AG10803 (cell line): ENCODE measurements at regions not wholly inside any gene's neighbourhood (a gene's known extent, or its start where the extent isn't known, plus 50 kb on each side); places are given as distances from the start of the nearest gene placed in this dataset.

Experiments used
- DNase-seq: peaks from one replicate; pipeline ENCODE4 v3.0.0; 2010; ENCODE audit warnings: low read depth
- H3K4me3 ChIP-seq: 2 replicates; pipeline ENCODE4 v1.5.1; 2011; ENCODE audit warnings: mild to moderate bottlenecking, low read length, control low read depth
- CTCF ChIP-seq: conservative IDR thresholded peaks from 2 replicates; pipeline ENCODE4 v1.5.1; 2011; ENCODE audit warnings: mild to moderate bottlenecking, low read length, control low read depth, inconsistent platforms

- DNase-seq: peak; percentile 34
- no peak overlapping the region for H3K4me3 ChIP-seq
- TF ChIP-seq CTCF: no peak
These were observed 258.2 kb downstream of the BMP7 start for GRCh38 chr20:57008217-57008616.

- no peak for TF ChIP-seq CTCF
- H3K4me3 ChIP-seq: no peak overlapping the region
- DNase-seq: no peak
These were observed 257.1 kb downstream of the BMP7 start for GRCh38 chr20:57009355-57009754.

- H3K4me3 ChIP-seq: no peak overlapping the region
- no peak for DNase-seq
- no peak for TF ChIP-seq CTCF
These were observed 256.7 kb downstream of the BMP7 start for GRCh38 chr20:57009775-57010174.

- no peak for DNase-seq
- no peak overlapping the region for H3K4me3 ChIP-seq
- no peak for TF ChIP-seq CTCF
These were observed 253.8 kb downstream of the BMP7 start for GRCh38 chr20:57012691-57013090.

GRCh38 chr20:57013217-57013616 lies 253.2 kb downstream of the BMP7 start:
- TF ChIP-seq CTCF: no peak
- DNase-seq: no peak
- no peak overlapping the region for H3K4me3 ChIP-seq

GRCh38 chr20:57013741-57014140 lies 252.7 kb downstream of the BMP7 start:
- no peak for DNase-seq
- H3K4me3 ChIP-seq: no peak overlapping the region
- no peak for TF ChIP-seq CTCF

GRCh38 chr20:57020364-57020763 lies 246.1 kb downstream of the BMP7 start:
- TF ChIP-seq CTCF: no peak
- H3K4me3 ChIP-seq: no peak overlapping the region
- no peak for DNase-seq
